ENCODE measurements at regions not wholly inside any gene's neighbourhood (a gene's known extent, or its start where the extent isn't known, plus 50 kb on each side); places are given as distances from the start of the nearest gene placed in this dataset.
"Not testable (repeated sequence)": the region's sequence is repeated elsewhere in the genome, so short reads cannot be mapped to it uniquely, and the experiment has no call there.

DNA sequence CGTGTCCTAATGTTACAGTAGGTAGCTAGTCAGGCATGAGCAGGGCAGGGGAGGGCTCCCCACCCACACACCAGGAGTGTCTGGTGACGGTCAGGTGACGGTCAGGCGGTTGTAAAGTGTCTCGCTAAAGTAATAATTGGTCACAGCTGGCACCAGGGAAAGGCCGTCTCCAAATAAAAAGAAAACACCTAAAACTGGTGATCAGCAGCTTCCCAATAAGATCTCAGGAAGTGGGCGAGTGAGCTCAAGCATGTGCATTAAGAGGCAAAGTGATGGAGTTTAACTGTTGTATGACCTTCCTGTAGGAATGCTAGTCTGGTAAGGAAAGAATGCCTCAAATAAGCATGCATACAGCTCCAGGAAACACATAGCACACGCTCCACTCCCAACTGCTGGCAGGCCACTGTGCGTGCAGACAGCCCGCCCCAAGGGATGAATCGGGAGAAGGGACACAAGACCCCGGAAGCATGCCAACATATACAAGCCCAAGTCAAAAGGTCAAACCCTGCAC lies 177.1 kb downstream of the RNF144A start:
- DNase-seq, result no peak

DNA sequence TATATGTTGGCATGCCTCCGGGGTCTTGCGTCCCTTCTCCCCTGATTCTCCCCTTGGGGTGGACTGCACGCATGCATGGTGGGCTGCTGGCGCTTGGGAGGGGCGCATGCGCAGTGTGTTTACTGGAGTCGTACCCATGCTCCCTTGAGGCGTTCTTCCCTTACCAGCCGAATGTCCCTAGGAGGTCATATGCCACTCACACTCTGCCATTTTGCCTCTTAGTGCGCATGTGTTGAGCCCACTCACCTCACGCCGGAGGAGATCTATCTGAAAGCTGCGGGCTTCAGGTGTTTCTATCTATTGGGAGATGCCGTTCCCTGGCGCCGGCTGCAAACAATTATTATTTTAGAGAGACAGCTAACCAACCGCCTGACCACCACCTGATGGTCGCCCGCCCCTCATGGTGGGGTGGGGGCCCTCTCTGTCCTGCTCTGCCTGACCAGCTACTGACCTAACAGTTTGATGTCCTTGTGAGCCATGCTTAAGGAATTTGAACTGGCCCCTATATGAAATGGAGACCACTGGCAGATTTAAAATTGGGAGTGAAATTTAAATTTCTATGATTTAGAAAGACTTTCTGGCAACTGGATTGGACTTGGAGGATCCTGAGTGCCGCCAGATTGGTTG lies 179.6 kb downstream of the RNF144A start:
- DNase-seq, result no peak

DNA sequence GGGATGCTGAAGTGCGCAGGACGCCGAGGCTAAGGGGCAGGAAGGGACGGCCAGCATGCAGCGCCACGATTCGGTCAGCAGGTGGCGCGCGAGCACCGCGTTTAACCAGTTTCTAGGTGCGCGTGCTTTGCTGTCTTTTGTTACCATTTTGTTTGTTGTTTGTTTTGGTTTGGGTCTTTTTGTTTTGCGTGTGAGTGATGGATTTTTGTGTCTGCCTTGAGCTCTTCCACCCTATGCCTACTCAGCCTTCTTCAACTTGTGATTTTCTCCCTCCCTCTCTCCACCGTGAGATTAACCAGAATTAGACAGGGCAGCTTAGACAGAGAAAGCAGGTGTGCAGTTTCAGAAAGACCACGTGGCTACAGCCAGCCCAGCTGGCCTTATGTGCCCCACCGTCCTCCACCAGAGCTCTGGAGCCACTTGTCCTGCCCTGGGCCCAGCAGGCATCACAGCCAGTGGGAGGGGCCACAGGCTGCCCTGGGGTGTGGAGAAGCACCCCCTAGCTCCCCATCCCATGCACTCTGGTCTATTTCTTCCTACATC lies 180.2 kb downstream of the RNF144A start:
- DNase-seq, result peak; percentile 80

DNA sequence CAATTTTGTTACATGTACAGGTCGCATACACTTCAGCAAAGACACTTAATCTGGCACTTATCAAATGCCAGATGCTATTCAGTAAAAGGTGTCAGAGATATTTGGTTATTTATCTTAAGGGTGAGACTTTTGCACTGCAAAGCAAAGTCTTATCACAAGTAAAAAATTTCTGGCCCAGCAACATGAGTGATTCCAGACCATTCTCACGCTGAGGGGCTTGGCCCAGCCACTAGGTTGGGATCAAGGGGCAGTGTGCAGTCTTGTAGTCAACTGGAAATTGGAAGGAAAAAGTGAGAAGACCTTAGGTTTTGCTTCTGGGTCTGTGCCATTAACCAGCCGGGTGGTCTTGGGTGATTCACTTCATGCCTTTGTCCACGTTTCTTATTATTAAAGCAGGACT lies 181.6 kb downstream of the RNF144A start:
- DNase-seq, result no peak

DNA sequence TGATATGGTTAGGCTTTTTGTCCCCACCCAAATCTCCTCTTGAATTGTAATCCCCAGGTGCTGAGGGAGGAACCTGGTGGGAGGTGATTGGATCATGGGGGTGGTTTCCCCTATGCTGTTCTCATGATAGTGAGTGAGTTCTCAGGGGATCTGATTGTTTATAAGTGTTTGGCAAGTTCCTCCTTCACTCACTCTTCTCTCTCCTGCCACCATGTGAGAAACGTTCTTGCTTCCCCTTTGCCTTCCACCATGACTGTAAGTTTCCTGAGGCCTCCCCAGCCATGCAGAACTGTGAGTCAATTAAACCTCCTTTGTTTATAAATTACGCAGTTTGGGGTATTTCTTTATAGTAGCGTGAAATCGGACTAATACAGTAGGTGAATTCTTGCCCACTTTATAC lies 182.5 kb downstream of the RNF144A start:
- DNase-seq, result not testable (repeated sequence)

DNA sequence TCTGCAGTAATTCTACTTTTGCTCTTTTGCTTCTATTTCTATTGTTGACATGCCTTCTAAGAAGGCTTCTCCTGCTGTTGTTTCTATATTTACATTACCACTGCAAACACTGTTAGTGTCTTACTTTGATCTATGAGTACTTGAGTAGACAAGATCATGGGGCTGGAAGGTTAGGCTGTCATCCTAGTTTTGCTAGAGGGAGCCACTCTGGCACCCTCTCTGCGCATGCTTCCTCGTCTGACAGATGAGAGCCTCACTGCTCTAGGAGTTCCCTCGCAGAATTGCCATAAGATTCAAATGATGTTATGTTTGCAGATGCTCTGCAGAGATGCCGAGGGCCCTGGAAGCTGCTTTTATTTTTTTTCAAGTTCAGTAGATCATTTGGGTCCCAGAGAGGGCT lies 185.6 kb downstream of the RNF144A start:
- no peak for DNase-seq

DNA sequence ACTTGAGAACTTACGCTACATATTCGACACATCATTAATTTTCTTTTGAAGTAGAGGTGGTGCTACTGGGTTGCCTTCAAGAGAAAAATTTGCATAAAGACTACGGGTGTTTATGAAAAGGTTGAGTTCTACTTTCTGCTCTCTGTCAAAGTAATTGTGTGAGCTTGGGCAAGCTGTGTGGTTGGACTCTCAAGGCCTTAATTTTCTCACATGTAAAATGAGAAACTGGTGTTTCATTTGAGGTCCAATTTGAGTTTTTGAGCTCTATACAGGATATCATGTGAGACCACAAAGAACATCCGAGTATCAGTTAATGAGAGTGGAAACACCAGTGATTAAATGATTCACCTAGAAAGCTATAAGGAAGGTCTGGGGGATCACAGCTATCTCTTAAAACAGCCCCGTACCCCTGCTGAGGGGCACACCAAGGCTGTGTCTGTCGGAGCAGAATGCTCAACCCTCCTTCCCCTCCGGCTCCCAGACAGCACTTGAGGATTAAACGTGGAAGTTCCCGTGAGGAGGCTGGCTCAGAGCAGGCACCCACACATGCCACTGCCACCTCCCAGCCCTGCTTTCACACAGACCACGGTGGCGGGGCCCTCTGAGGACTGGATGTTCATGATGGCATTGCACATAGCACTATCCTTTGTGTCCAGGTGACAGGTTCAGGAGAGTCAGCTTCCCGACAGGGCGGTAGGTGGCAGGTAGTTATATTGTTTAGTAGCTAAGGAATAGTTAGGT lies 191.8 kb downstream of the RNF144A start:
- DNase-seq, result no peak

DNA sequence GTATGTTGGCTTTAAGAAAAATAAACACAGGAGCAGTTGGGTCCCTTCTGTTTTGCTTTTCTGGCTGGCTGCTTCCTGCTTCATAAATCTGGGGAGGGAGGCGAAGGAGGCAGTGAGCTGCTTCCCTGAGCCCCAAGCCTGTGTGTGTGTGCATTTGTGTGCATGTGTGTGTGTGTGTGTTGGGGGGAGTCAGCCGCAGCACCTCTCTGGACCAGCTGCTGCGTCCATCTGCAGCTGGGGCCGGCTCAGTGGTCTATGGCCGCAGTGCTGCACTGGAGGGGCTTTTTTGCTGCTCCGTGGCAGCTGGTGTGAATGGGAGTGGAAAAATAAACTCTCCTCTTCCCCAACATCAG lies 192.3 kb downstream of the RNF144A start:
- no peak for DNase-seq

DNA sequence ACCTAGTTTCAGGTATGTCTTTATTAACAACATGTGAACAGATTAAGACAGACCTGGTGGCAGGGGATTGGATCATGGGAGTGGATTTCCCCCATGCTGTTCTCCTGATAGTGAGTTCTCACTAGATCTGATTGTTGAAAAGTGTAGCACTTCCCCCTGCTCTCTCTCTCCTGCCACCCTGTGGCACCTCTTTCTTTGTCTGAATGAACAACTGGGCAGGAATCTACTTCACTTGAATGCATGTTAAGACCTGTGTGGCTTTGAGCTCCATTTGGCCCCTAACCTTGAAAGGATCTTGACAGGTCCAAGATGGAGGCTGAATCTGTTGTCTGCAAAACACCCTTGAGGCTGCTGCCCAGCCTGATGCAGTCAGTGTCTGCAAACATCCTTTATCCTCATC lies 194.4 kb downstream of the RNF144A start:
- no peak for DNase-seq

DNA sequence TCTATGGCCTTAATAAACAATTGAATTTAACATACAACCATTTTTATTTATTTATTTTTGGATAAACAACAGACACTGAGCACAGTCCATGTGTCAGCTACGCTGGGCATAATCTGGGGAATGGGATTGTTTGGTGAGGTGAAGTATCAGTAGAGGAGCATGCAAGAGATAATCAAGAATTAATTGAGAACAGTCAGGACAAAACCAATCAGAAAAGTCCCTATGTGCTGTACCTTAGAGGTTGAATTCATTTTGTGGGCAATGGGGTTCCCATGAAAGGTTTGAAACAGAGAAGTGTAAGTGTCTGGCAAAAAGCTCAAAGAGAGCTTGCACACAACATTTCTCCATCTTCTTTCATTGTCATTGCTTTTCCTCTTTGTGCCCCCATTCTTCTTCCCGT lies 198.2 kb downstream of the RNF144A start:
- DNase-seq, result no peak

DNA sequence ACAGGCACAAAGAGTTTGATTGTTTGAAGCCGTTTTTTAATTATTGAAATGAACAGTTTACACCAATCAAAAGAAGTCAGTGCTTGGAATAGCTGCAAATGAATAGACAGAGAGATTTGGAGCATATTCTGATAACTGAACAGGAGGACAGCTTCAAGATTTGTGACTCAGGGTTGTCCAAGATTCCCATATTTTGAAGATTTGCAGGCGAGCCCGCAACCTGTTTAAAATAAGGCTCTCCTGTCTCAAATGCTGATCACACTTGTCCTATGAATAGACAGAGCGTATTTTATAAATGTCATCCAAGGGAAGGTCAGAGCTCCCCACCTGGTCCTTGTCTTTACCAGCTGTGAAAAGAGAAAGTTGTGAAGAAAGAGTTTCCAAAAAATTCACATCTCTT lies 198.7 kb downstream of the RNF144A start:
- no peak for DNase-seq

DNA sequence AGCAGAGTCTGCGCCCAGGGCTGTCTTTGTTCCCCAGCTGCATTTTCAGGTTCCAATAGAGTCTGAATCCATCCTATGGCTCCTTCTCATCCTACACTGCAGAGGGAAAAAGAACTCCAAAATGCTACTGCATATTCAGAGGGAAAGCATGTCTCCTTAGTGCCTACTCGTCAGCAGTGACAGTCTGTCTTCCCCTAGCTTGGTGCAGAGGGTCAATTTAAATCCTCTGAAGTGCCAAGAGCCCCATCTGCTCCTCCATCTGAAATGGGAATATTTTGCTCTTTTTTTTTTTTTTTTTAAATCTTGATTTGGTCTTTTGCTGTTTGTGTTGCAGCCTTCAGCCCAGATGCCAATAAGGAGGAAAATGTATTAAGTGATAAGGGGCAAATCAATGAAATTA lies 199.3 kb downstream of the RNF144A start:
- no peak for DNase-seq

DNA sequence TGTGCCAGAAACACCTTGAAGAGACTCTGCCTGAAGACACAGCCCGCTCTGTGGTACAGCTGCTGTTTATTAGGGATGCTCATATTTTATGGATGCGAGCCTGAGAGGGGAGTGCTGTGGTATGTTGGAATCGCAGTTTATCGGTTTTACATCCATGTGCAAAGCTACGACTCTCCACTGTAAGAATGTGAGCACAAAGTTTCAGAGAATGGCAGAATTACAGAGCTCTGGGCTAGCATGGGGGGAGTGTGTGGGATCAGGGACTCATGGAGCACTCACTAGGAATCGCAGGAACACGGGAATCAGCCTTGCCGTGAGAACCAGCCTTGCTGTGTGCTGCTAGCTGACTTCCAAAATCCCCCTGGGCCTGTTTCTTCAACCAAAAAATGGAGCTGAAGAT lies 199.9 kb downstream of the RNF144A start:
- DNase-seq, result no peak

DNA sequence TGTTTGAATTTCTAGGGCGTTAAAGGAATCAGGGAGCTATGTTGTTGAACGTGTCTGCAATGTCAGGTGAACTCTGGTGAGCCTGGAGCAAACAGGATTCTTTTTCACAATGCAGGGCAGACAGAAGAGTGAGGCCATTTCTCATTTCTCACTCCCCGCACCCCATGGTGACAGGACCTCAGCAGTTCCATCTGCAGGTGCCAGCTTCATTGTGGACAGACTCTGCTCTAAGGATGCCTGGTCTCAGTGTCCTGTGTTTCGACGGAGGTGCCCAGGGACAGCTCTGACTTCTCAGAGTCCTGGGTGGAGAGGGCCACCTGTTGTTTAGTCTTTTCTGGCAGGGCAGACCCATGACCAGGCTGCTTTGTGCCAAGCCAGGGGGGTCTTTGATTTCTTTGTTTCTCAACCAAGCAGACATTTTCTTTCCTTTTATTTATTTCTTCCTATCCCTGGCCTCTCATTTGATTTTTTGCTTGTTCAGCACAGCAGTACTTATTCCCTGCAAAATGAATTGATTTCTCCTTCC lies 201.5 kb downstream of the RNF144A start:
- no peak for DNase-seq

DNA sequence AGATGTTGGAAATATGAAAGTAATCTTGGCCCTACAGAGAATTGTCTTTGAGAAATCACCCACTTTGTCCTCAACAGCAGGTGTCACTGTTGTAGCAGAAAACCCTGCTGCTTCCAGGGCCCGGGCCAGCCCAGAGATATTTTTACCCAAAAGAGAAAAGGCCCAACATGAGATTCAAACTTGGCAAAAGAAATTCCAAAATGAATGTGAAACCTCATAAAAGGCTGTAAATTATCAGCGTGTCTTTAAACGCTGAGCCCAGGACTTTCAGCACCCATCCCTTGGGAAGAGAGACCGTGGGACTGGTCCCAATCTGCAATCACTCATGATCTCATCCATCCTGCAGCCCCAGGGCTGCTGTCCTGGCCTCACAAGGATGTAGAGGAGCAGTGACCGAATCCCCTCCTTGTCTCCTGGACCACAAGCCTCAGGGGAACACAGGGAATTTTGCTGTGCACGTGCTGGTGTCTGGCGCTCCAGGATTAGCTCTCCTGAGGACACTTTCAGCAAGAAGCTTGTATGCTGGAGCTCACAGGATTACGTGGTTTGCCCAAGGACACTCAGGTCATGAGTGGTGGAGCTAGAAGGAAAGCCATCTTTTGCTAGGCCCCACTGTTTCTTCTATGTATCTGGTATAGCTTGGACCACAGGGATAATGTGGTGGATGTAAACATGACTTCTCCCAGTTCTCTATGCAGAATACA lies 202.1 kb downstream of the RNF144A start:
- DNase-seq, result peak; percentile 66

DNA sequence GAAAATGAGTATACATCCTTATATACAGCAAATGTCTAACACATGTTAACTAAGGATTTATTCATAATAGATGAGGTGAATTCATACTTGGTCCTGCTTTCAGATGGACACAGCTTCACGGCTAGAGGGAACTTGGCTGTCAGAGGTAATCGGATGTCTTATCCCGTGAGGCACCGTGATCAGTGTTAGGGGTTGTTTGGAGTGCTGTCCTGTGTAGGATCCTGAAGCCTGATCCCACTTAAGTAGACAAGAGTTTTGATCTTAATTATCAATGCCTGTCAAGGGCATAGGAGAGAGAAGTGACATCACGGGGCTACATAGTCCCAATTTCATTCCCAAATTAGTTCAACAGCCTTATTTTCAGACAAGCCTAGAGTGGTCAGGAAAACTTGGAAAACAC lies 204.6 kb downstream of the RNF144A start:
- DNase-seq, result no peak

DNA sequence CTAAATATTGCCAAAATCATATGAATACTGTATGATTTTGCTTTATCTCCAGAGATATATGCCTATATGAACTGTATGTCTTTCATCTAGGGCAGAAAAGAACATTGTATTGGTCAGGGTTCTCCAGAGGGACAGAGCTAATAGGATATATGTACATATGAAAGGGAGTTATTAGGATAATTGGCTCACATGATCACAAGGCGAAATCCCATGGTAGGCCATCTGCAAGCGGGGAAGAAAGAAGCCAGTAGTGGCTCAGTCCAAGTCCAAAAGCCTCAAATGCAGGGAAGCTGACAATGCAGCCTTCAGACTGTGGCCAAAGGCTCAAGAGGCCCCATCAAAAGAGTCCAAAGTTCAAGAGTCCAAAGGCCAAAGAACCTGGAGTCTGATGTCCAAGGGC lies 209.9 kb downstream of the RNF144A start:
- DNase-seq, result no peak

DNA sequence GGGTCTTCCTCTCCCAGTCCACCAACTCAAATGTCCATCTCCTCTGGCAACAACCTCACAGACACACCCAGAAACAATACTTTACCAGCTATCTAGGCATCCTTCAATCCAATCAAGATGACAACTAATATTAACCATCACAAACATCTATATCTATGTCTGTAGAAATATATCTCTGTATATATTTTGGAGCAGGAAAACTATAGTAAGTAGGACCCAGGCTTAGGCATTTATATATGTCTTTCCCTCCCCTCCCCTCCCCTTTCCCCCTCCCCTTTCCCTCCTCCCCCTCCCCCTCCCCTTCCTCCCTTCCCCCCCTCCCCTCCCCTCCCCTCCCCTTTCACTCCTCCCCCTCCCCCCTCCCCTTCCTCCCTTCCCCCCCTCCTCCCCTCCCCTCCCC lies 210.5 kb downstream of the RNF144A start:
- DNase-seq, result no peak

DNA sequence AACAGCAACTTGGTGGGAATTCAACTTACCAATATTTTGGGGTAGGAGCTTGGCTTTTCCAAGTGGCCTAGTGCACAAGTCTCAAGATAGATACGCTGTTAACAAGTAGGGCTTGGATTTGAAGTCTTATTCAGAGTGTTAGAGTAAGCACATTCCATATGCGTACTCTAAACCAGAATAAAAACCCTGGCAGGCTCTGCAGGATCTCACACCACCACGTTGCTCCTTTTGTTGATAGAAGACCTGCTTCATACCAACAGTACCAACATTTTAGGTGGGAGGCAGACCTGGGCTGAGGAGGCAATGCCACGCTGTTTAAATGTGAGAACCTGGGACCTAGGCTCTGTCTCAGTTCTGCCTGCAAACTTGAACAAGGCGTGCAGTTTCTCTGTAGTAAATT lies 214.0 kb downstream of the RNF144A start:
- DNase-seq, result no peak

DNA sequence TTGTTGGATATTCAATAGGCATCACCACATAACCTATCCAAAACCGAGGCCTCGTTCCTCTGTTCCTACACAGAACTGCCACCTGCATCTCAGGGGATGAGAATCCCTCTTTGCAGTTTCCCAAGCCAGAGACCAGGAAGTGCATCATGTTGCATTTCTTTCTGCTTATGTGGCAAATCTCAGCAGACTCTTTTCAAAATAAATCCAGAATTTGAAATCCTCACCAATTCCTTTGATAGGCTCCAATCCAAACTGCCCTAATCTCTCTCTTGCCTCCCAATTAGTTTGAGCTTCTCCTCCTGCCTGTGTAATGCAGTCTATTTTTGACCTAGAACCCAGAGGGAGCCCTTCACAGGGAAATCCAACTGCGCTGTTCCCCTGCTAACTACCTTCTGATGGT lies 215.5 kb downstream of the RNF144A start:
- no peak for DNase-seq

DNA sequence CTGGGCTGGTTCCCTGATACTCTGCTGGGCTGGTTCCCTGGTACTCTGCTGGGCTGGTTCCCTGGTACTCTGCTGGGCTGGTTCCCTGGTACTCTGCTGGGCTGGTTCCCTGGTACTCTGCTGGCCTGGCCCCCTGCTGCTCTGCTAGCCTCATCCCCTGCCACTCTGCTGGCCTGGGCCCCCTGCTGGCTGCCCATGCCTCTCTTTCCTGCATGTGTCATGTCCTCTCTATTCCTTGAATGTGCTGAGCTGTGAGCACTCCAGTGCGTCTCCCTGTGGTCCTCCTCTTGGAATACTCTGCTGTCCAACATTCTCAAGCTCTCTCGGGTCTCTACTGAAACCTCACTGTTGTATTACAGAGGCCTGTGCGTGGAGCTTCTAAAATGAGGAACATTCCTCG lies 216.3 kb downstream of the RNF144A start:
- DNase-seq, result no peak

DNA sequence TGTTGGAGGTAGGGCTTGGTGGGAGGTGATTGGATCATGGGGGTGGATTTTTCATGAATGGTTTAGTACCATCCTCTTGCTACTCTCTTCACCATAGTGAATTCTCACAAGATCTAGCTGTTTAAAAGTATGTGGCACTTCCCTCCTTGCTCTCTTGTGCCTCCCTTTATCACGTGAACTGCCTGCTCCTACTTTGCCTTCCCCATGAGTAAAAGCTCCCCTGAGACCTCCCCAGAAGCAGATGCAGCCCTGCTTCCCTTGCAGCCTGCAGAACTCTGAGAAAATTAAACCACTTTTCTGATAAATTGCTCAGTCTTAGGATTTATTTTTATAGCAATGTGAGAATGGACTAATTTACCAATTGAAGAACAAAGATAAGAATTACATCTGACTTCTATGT lies 223.1 kb downstream of the RNF144A start:
- no peak for DNase-seq

DNA sequence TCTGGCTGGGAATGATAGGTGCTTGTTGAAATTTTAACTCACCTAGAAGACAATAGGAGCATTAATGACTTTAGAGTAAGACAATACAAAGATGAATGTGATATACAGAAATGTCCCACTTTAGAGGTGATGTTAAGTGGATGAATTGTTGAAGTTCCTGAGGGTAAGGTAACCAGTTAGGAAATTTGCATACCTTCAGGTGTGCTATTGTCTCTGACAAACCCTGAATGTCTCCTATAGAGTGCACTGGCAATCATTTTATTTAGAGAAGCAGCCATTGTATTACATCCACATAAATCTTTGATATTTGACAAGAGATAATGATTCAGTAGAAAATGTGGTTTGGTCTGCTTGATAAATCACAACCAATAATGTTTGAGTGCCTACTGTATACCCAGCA lies 228.5 kb downstream of the RNF144A start:
- DNase-seq, result no peak

DNA sequence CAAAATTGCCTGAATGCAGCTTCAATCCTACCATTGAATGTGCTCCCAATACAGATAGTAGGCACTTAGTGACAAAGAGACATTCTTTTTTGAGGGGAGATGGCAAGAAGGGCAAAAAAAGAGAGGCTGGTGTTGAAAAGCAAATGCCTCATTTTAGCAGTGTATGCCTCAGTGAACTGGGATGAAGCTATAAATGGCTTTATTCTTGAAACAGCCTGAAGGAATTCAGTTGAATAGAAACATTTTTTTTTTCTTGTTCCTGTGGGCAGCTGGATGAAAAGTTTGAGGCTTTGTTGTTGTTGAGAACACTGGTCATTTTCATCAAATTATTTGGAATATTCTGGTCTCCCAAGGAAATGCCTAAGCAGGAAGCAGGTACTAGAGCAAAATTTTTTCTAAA lies 228.9 kb downstream of the RNF144A start:
- DNase-seq, result no peak

Measured in DMS79 treated with DMSO at 0.1 percent for 48 hours (cell line).